H9 (cell line): ENCODE measurements at regions not wholly inside any gene's neighbourhood (a gene's known extent, or its start where the extent isn't known, plus 50 kb on each side); places are given as distances from the start of the nearest gene placed in this dataset.

Experiments used
- DNase-seq: peaks from one replicate; pipeline ENCODE4 v3.0.0-alpha.2; 2017
- H2AFZ ChIP-seq: one replicate; pipeline ENCODE4 v1.6.1; 2013; ENCODE audit warnings: mild to moderate bottlenecking, low read length, control low read depth, moderate library complexity
- H2AK5ac ChIP-seq: 2 replicates; pipeline ENCODE4 v1.6.1; 2013; ENCODE audit warnings: low read length, control low read depth, mixed read lengths; ENCODE audit not compliant: insufficient read length
- H2BK120ac ChIP-seq: one replicate; pipeline ENCODE4 v1.6.1; 2013; ENCODE audit warnings: low read depth, mild to moderate bottlenecking, low read length, control low read depth, inconsistent platforms; ENCODE audit not compliant: poor library complexity, severe bottlenecking
- H2BK12ac ChIP-seq: 2 replicates; pipeline ENCODE4 v1.6.1; 2013; ENCODE audit warnings: low read length, control low read depth, mixed read lengths, low read depth; ENCODE audit not compliant: insufficient read length
- H2BK15ac ChIP-seq: 2 replicates; pipeline ENCODE4 v1.6.1; 2013; ENCODE audit warnings: low read depth, low read length, control low read depth
- H2BK20ac ChIP-seq: one replicate; pipeline ENCODE4 v1.6.1; 2013; ENCODE audit warnings: low read depth, mild to moderate bottlenecking, low read length, control low read depth, inconsistent platforms; ENCODE audit not compliant: poor library complexity, severe bottlenecking
- H2BK5ac ChIP-seq: 2 replicates; pipeline ENCODE4 v1.6.1; 2013; ENCODE audit warnings: low read length, control low read depth, mixed read lengths; ENCODE audit not compliant: insufficient read length
- H3K14ac ChIP-seq: 2 replicates; pipeline ENCODE4 v1.6.1; 2013; ENCODE audit warnings: low read length, control low read depth; ENCODE audit not compliant: insufficient read depth
- H3K18ac ChIP-seq: 2 replicates; pipeline ENCODE4 v1.6.1; 2013; ENCODE audit warnings: low read depth, mild to moderate bottlenecking, mixed read lengths, low read length, control low read depth; ENCODE audit not compliant: insufficient read length
- H3K23ac ChIP-seq: 2 replicates; pipeline ENCODE4 v1.6.1; 2013; ENCODE audit warnings: low read length, control low read depth, mixed read lengths, low read depth; ENCODE audit not compliant: insufficient read length
- H3K23me2 ChIP-seq: 2 replicates; pipeline ENCODE4 v1.6.1; 2013; ENCODE audit warnings: low read depth, mild to moderate bottlenecking, mixed read lengths, low read length, control low read depth; ENCODE audit not compliant: insufficient read length, poor library complexity, severe bottlenecking
- H3K27ac ChIP-seq: 2 replicates; pipeline ENCODE4 v1.5.1; 2013; ENCODE audit warnings: low read length, control low read depth, mixed read lengths, low read depth; ENCODE audit not compliant: insufficient read length
- H3K27me3 ChIP-seq: 2 replicates; pipeline ENCODE4 v1.6.1; 2013; ENCODE audit warnings: low read length, control low read depth, inconsistent platforms; ENCODE audit not compliant: insufficient read depth
- H3K4ac ChIP-seq: 2 replicates; pipeline ENCODE4 v1.6.1; 2013; ENCODE audit warnings: low read depth, mild to moderate bottlenecking, control low read depth, inconsistent platforms, low read length, moderate library complexity
- H3K4me1 ChIP-seq: 2 replicates; pipeline ENCODE4 v1.6.1; 2013; ENCODE audit warnings: low read length, control low read depth, inconsistent platforms; ENCODE audit not compliant: insufficient read depth
- H3K4me2 ChIP-seq: 2 replicates; pipeline ENCODE4 v1.6.1; 2013; ENCODE audit warnings: low read length, control low read depth, mixed read lengths; ENCODE audit not compliant: insufficient read length, insufficient read depth
- H3K56ac ChIP-seq: 2 replicates; pipeline ENCODE4 v1.6.1; 2013; ENCODE audit warnings: low read depth, mild to moderate bottlenecking, mixed read lengths, low read length, control low read depth; ENCODE audit not compliant: insufficient read length
- H3K79me1 ChIP-seq: 2 replicates; pipeline ENCODE4 v1.6.1; 2013; ENCODE audit warnings: low read depth, mild to moderate bottlenecking, moderate library complexity, low read length, control low read depth, inconsistent platforms; ENCODE audit not compliant: insufficient read depth, poor library complexity, severe bottlenecking
- H3K79me2 ChIP-seq: 2 replicates; pipeline ENCODE4 v1.6.1; 2013; ENCODE audit warnings: low read length, control low read depth, inconsistent platforms; ENCODE audit not compliant: insufficient read depth
- H3K9ac ChIP-seq: 2 replicates; pipeline ENCODE4 v1.6.1; 2013; ENCODE audit warnings: low read length, control low read depth, mixed read lengths; ENCODE audit not compliant: insufficient read length; ENCODE audit errors: extremely low read depth
- H3K9me3 ChIP-seq: one replicate; pipeline ENCODE4 v1.6.1; 2013; ENCODE audit warnings: low read depth, low read length, inconsistent platforms; ENCODE audit not compliant: control insufficient read depth
- H3T11ph ChIP-seq: one replicate; pipeline ENCODE4 v1.6.1; 2013; ENCODE audit warnings: mild to moderate bottlenecking, low read length, control low read depth, inconsistent platforms
- H4K20me1 ChIP-seq: one replicate; pipeline ENCODE4 v1.6.1; 2013; ENCODE audit not compliant: control insufficient read depth, insufficient read length, insufficient read depth
- H4K5ac ChIP-seq: 2 replicates; pipeline ENCODE4 v1.6.1; 2013; ENCODE audit warnings: low read depth, mild to moderate bottlenecking, mixed read lengths, low read length, control low read depth; ENCODE audit not compliant: insufficient read length
- H4K8ac ChIP-seq: replicated peaks from 2 replicates; pipeline ENCODE4 v1.6.1; 2013; ENCODE audit warnings: low read length, control low read depth, mixed read lengths, low read depth; ENCODE audit not compliant: insufficient read length
- H4K91ac ChIP-seq: 2 replicates; pipeline ENCODE4 v1.6.1; 2013; ENCODE audit warnings: low read depth, mild to moderate bottlenecking, moderate library complexity, mixed read lengths, low read length, control low read depth; ENCODE audit not compliant: insufficient read length
- H3K27ac Mint-ChIP-seq, 3 experiments: 2 replicates in 2 of 3; 3 replicates in 1 of 3; pipeline ENCODE4 v1.8.0; 2020 to 2021; ENCODE audit warnings: mixed read lengths in 3 of 3, mild to moderate bottlenecking in 1 of 3, moderate library complexity in 1 of 3
- H3K27me3 Mint-ChIP-seq: 2 replicates; pipeline ENCODE4 v1.8.0; 2021; ENCODE audit warnings: low read depth, mild to moderate bottlenecking, moderate library complexity, mixed read lengths
- H3K36me3 Mint-ChIP-seq, 3 experiments: 2 replicates in 2 of 3; 3 replicates in 1 of 3; pipeline ENCODE4 v1.8.0; 2020 to 2021; ENCODE audit warnings: low read depth in 3 of 3, mixed read lengths in 3 of 3; ENCODE audit not compliant: insufficient read depth in 1 of 3
- H3K4me1 Mint-ChIP-seq, 2 experiments: 2 replicates each; pipeline ENCODE4 v1.8.0; 2020; ENCODE audit warnings: mixed read lengths in 2 of 2
- H3K4me3 Mint-ChIP-seq, 2 experiments: 2 replicates in 1 of 2; 3 replicates in 1 of 2; pipeline ENCODE4 v1.8.0; 2020 to 2021; ENCODE audit warnings: mild to moderate bottlenecking in 2 of 2, mixed read lengths in 2 of 2, moderate library complexity in 1 of 2
- H3K9me3 Mint-ChIP-seq, 2 experiments: 2 replicates in 1 of 2; 3 replicates in 1 of 2; pipeline ENCODE4 v1.8.0; 2020; ENCODE audit warnings: mild to moderate bottlenecking in 2 of 2, mixed read lengths in 2 of 2, moderate library complexity in 1 of 2
- TF ChIP-seq, protein P1 (sequence below): fragments of 200-600 bp; sonication (generic); conservative IDR thresholded peaks from 3 replicates; pipeline ENCODE4 v1.8.0; 2021; ENCODE audit warnings: antibody characterized with exemption, mild to moderate bottlenecking

DNA sequence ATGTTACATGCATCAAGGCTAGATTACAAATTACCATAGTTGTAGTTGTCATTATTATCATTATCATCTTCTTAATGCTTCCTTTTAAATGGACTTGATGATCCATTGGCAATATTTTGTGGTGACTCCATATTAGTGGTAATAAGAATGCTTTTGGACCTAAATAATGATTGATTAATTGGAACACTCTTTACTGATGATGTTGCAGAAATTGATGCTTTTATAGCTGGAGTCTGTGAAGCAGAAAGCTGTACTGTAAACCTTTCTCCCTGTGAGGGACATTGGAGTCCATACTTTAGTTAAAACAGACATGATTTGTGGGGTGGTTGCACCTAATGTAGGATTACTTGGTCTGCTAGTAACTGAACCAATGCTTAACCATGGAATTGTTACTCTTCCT is 190.4 kb downstream of the ATXN7L3B start:
- no peak overlapping the region for H3K27ac Mint-ChIP-seq
- H3K9ac ChIP-seq, result no peak overlapping the region
- no peak overlapping the region for H3K4me3 Mint-ChIP-seq
- no peak overlapping the region for H3T11ph ChIP-seq
- no peaks in the 10 kb centered on the region for H3K9me3 ChIP-seq
- H3K4ac ChIP-seq, result no peak overlapping the region
- H3K36me3 Mint-ChIP-seq, result no peaks in the 10 kb centered on the region
- H3K56ac ChIP-seq, result no peak overlapping the region
- H2BK20ac ChIP-seq, result no peak overlapping the region
- H3K79me1 ChIP-seq, result no peaks in the 10 kb centered on the region
- no peak overlapping the region for H4K5ac ChIP-seq
- H3K4me2 ChIP-seq, result no peak overlapping the region
- no peak overlapping the region for H3K23ac ChIP-seq
- no peak overlapping the region for H2BK15ac ChIP-seq
- no peaks in the 10 kb centered on the region for H3K79me2 ChIP-seq
- TF ChIP-seq, protein P1, sequence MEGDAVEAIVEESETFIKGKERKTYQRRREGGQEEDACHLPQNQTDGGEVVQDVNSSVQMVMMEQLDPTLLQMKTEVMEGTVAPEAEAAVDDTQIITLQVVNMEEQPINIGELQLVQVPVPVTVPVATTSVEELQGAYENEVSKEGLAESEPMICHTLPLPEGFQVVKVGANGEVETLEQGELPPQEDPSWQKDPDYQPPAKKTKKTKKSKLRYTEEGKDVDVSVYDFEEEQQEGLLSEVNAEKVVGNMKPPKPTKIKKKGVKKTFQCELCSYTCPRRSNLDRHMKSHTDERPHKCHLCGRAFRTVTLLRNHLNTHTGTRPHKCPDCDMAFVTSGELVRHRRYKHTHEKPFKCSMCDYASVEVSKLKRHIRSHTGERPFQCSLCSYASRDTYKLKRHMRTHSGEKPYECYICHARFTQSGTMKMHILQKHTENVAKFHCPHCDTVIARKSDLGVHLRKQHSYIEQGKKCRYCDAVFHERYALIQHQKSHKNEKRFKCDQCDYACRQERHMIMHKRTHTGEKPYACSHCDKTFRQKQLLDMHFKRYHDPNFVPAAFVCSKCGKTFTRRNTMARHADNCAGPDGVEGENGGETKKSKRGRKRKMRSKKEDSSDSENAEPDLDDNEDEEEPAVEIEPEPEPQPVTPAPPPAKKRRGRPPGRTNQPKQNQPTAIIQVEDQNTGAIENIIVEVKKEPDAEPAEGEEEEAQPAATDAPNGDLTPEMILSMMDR, result no peak
- no peak overlapping the region for H2BK12ac ChIP-seq
- no peak overlapping the region for H2BK120ac ChIP-seq
- H3K27me3 ChIP-seq, result no peaks in the 10 kb centered on the region
- no peak overlapping the region for H4K91ac ChIP-seq
- H3K18ac ChIP-seq, result no peak overlapping the region
- H4K20me1 ChIP-seq, result no peaks in the 10 kb centered on the region
- H3K14ac ChIP-seq, result no peak overlapping the region
- H2AK5ac ChIP-seq, result no peak overlapping the region
- H3K9me3 Mint-ChIP-seq, result no peaks in the 10 kb centered on the region
- H2BK5ac ChIP-seq, result no peak overlapping the region
- no peak overlapping the region for H3K27ac ChIP-seq
- H3K23me2 ChIP-seq, result no peaks in the 10 kb centered on the region
- H4K8ac ChIP-seq, result no peak overlapping the region
- H3K4me1 ChIP-seq, result no peaks in the 10 kb centered on the region; the same call in 1 of the 2 replicates
- peaks cover under 1 to 6% of the 10 kb centered on the region in 2 experiments; a peak in 3 of 4 replicates for H3K4me1 Mint-ChIP-seq
- H3K27me3 Mint-ChIP-seq, result no peaks in the 10 kb centered on the region; the same call in 1 of the 2 replicates
- no peak for DNase-seq
- H2AFZ ChIP-seq, result no peak overlapping the region
